ENCODE measurements at regions not wholly inside any gene's neighbourhood (a gene's known extent, or its start where the extent isn't known, plus 50 kb on each side); places are given as distances from the start of the nearest gene placed in this dataset.

- no peak overlapping the region for H3K9ac ChIP-seq
- H3K27me3 ChIP-seq (ENCODE audit: control insufficient read depth, insufficient read depth, low read length): no peaks in the 10 kb centered on the region
- no peaks in the 10 kb centered on the region for H3K9me3 ChIP-seq (ENCODE audit: control insufficient read depth, low read length)
- no peaks in the 10 kb centered on the region for H3K4me1 ChIP-seq
- no peaks in the 10 kb centered on the region for H3K36me3 ChIP-seq (ENCODE audit: control insufficient read depth, insufficient read depth, low read length)
- H3K4me2 ChIP-seq (ENCODE audit: low read length): no peak overlapping the region
- no peak overlapping the region for H3K4me3 ChIP-seq (ENCODE audit: low read depth, low read length)
- no peak overlapping the region for H2AFZ ChIP-seq
- H3K27ac ChIP-seq: no peak overlapping the region
- no peaks in the 10 kb centered on the region for H3K79me2 ChIP-seq
- TF ChIP-seq CTCF (IDR thresholded peaks at IDR 0.05): no peak
Observed at GRCh38 chr4:159902648-159903047, 799.8 kb downstream of the RAPGEF2 start.

GRCh38 chr4:159904906-159905305 lies 802.0 kb downstream of the RAPGEF2 start:
- no peaks in the 10 kb centered on the region for H3K27me3 ChIP-seq (ENCODE audit: control insufficient read depth, insufficient read depth, low read length)
- H3K79me2 ChIP-seq: no peaks in the 10 kb centered on the region
- no peak overlapping the region for H3K4me2 ChIP-seq (ENCODE audit: low read length)
- no peak overlapping the region for H2AFZ ChIP-seq
- no peak for TF ChIP-seq CTCF (IDR thresholded peaks at IDR 0.05)
- H3K4me3 ChIP-seq (ENCODE audit: low read depth, low read length): no peak overlapping the region
- H3K36me3 ChIP-seq (ENCODE audit: control insufficient read depth, insufficient read depth, low read length): no peaks in the 10 kb centered on the region
- H3K27ac ChIP-seq: no peak overlapping the region
- no peak overlapping the region for H3K9ac ChIP-seq
- H3K9me3 ChIP-seq (ENCODE audit: control insufficient read depth, low read length): no peaks in the 10 kb centered on the region
- no peaks in the 10 kb centered on the region for H3K4me1 ChIP-seq

GRCh38 chr4:159906051-159906450 lies 803.2 kb downstream of the RAPGEF2 start:
- Histone ChIP-seq H2AFZ (no peak overlapping the region), H3K27ac (no peak overlapping the region)

GRCh38 chr4:159906517-159906916 lies 803.6 kb downstream of the RAPGEF2 start:
- Histone ChIP-seq H3K9me3 (ENCODE audit: control insufficient read depth, low read length) (no peaks in the 10 kb centered on the region), H2AFZ (no peak overlapping the region)

More at GRCh38 chr4:159906051-159906450, 803.2 kb downstream of the RAPGEF2 start:
- no peaks in the 10 kb centered on the region for H3K4me1 ChIP-seq
- H3K4me2 ChIP-seq (ENCODE audit: low read length): no peak overlapping the region
- no peaks in the 10 kb centered on the region for H3K36me3 ChIP-seq (ENCODE audit: control insufficient read depth, insufficient read depth, low read length)
- H3K27me3 ChIP-seq (ENCODE audit: control insufficient read depth, insufficient read depth, low read length): no peaks in the 10 kb centered on the region
- no peak for TF ChIP-seq CTCF (IDR thresholded peaks at IDR 0.05)
- H3K4me3 ChIP-seq (ENCODE audit: low read depth, low read length): no peak overlapping the region
- H3K79me2 ChIP-seq: no peaks in the 10 kb centered on the region
- H3K9ac ChIP-seq: no peak overlapping the region
- no peaks in the 10 kb centered on the region for H3K9me3 ChIP-seq (ENCODE audit: control insufficient read depth, low read length)

More at GRCh38 chr4:159906517-159906916, 803.6 kb downstream of the RAPGEF2 start:
- H3K4me1 ChIP-seq: no peaks in the 10 kb centered on the region
- H3K4me2 ChIP-seq (ENCODE audit: low read length): no peak overlapping the region
- no peak overlapping the region for H3K9ac ChIP-seq
- H3K79me2 ChIP-seq: no peaks in the 10 kb centered on the region
- H3K36me3 ChIP-seq (ENCODE audit: control insufficient read depth, insufficient read depth, low read length): no peaks in the 10 kb centered on the region
- H3K4me3 ChIP-seq (ENCODE audit: low read depth, low read length): no peak overlapping the region
- no peak for TF ChIP-seq CTCF (IDR thresholded peaks at IDR 0.05)
- no peak overlapping the region for H3K27ac ChIP-seq
- no peaks in the 10 kb centered on the region for H3K27me3 ChIP-seq (ENCODE audit: control insufficient read depth, insufficient read depth, low read length)

Measured in parathyroid adenoma (tissue), 2 donors.